ENCODE measurements at regions not wholly inside any gene's neighbourhood (a gene's known extent, or its start where the extent isn't known, plus 50 kb on each side); places are given as distances from the start of the nearest gene placed in this dataset.
"Not testable (repeated sequence)": the region's sequence is repeated elsewhere in the genome, so short reads cannot be mapped to it uniquely, and the experiment has no call there.

DNA sequence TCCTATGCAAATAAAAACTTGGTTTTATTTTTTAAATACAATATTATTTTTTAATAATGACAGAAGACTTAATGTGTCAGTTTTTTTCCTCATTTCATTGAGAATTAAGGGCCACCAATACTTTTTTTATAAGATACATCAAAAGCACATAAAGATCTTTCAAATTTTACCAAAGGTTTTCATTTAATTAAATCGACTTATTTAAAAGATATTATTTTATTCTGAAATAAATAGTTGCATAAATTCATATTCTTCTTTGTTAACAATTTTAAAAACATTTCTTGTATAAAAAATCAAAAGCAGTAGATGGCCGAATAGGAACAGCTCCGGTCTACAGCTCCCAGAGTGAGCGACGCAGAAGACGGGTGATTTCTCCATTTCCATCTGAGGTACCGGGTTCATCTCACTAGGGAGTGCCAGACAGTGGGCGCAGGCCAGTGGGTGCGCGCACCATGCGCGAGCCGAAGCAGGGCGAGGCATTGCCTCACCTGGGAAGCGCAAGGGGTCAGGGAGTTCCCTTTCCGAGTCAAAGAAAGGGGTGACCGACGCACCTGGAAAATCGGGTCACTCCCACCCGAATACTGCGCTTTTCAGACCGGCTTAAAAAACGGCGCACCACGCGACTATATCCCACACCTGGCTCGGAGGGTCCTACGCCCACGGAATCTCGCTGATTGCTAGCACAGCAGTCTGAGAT, 374.6 kb upstream of the NPVF start:
- DNase-seq, result not testable (repeated sequence)

DNA sequence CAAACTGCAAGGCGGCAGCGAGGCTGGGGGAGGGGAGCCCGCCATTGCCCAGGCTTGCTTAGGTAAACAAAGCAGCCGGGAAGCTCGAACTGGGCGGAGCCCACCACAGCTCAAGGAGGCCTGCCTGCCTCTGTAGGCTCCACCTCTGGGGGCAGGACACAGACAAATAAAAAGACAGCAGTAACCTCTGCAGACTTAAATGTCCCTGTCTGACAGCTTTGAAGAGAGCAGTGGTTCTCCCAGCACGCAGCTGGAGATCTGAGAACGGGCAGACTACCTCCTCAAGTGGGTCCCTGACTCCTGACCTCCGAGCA, 375.1 kb upstream of the NPVF start:
- not testable (repeated sequence) for DNase-seq

- no peak for DNase-seq
Measured at GRCh38 chr7:25611196-25611595, 382.9 kb upstream of the NPVF start.

DNA sequence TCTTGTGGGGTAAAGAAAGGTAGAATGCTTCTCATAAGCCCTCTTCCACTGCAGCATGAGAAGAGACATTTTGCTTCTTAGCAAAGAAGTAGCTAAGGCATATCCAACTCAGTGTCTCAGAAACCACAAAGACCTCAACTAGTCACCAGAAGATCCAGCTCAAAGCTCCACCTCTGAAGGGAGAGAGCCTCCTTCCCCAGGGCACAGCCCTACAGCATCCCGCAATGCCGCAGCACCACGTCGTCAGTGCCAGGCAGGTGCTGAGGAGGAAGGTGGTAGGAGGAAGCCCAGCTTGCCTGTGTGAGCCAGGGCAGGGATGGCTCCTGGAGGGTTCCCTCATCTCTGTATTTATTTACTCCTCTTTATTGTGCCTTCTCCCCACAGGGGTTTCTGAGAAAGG, 385.6 kb upstream of the NPVF start:
- no peak for DNase-seq

DNA sequence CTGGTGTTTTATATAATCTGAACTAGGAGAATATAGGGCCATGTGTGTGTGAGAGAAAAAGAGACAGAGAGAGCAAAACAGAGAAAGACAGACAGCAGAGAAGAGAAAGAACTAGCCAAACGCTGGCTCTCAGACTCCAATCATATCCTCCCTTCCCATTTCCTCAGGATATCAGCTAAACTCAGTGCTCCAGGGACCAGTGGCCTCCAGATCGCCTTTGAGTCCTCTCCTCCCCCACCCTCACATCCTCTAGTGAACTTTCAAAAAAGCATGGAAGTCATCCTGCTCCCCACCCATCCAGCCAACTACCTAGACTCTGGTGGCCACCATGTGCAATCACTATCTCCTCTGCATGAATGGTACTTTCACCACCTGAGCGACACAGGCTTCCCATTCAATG, 386.1 kb upstream of the NPVF start:
- no peak for DNase-seq

- DNase-seq, result no peak
Measured at GRCh38 chr7:25615003-25615402, 386.7 kb upstream of the NPVF start.

DNA sequence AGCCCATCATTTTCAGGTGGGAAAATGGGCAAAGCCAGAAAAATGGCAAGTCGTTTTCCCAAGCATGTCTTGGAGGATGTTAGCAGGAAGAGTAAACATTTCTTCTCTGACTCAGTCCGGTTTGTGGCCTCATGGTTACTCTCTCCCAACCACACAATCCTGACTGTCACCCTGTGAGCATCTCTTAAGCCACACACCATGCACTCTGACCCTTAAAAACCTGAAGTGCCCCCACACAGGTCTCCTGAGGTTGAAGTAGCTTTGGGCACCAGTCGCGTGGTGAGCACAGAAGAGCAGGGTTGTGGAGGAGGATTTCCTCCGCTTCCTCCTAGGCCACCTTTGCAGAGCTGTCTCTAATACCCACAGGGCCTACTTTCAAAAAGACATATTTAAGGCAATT, 387.3 kb upstream of the NPVF start:
- no peak for DNase-seq

DNA sequence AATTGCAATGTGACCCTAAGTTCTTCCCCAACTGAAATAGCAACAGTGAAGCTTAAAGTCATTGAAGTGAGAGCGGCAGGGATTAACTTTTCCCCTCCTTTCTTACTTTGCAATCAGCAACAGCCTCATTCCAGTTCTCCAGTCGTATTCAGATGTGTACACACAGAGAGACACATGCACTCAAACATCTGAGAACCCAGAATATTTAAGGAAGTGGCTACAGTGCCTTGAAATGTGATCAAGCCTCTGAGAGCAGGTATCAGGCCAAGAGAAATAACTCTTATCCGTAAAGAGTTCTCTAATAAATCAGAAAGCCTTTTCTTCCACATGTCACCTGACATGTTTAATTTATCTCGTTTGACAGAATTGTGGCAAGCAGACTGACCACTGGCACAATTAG, 388.9 kb upstream of the NPVF start:
- no peak for DNase-seq

DNA sequence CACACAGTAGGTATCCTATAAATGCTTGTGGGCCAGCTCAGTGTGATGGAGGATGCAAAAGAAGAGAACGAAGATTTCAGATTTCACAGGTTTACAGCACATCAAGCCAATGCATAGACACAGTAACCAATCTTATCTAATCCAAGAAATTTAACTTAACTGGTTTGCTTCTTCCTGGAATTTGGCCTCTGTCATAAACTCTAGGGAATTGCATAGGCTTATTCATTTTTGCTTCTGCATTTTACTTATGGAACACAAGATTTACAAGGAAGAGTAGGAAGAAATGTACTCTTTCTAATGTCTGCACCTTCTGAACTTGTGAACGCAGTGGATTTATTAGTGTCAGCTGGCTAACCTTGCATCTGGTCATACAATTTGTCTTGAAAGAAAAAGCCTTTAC, 389.4 kb upstream of the NPVF start:
- DNase-seq, result no peak

DNA sequence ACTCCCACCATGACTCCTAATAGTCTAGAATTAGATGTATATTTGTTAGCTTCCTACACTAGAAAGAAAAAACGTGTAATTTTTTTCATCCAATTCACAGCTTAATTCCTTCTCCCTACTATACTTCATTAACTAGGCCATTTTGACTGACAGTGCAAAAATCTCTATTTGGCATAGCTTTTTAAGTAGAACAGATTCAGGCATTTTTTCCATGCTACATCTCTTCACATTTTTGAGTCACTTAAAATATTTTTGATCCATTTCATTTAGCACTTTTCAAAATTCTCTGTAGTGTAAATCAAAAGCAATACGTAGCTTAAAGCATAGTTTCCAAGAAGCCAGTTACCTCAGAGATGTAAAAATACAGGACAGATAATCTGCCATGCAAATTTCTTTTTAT, 391.1 kb upstream of the NPVF start:
- no peak for DNase-seq

DNA sequence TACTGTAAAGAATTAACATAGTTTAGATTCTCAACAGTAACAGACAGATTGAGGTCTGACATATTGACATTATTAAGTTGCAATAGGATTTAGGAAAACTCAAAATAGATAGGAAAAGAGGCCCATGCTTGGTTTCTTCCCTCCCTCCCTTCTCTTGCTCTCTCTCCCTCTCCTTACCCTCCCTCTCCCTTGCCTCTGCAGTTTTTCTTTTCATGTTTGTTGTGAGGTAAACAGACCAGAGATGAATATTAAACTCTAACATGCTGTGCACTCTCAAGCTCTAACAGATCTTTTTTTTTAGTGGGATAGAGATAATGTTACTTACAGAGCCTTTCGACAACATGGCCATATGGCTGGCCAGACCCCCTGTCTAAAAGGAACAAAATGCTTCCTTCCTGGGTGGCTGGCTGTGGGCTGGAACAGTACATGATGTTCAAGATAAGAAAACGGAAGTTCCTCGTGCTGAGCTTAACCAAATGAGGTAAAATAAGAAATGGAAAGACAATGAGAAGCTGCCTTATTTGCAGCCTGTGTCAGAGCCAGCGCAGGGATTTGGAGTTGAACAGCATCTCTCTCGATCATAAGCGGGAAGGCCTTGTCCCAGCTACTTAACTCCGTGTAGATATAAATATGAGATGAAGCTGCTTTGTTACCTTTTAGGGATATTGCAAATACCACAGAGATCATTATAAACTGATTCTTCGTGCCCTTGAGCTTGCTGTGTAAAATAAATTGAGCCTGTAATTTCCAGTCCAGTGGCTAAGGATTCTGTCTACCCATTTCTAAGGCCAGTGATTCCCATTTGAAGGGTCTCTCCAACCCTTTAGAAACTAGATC, 391.9 kb upstream of the NPVF start:
- no peak for DNase-seq

GRCh38 chr7:25621993-25622392, 393.7 kb upstream of the NPVF start:
- no peak for DNase-seq

GRCh38 chr7:25622695-25623094, 394.4 kb upstream of the NPVF start:
- DNase-seq, result no peak

DNA sequence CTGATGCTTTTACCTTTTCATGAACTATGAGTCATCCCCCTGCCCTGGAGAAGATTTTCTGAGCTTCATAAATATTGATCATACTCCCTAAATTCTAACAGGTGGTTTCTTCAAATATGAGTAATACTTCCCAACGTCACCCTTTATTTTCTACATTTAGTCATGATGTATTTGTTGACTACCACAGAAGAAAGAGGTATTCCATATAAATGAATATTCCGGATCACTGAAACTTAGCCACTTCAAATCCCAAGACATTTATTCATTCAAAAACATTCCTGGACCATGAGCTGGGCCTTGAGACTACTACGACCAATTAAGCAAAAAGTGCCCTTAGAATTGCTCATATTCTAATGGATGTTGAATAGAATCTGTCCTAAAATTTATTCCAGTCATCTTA, 395.8 kb upstream of the NPVF start:
- no peak for DNase-seq

DNA sequence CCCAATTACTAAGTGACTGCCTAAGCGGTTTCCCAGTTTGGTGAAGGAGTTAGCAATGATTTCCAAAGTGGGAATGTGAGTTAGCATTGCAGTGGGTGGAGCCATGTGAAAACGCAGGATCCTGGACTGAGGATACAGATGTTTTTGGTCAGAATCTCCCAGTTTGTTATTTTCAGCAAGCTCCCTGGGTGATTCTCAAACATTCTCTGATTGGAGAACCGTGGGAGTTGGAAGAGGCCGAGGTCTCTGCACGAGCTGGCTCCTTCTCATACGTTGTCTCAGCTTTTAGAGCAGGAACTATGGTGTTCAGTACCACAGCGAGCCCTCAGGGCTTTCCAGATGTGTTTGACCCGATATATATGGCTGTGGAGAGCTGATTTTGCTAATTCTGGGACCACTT, 396.5 kb upstream of the NPVF start:
- no peak for DNase-seq

GRCh38 chr7:25625306-25625992, 397.2 kb upstream of the NPVF start:
- no peak for DNase-seq

DNA sequence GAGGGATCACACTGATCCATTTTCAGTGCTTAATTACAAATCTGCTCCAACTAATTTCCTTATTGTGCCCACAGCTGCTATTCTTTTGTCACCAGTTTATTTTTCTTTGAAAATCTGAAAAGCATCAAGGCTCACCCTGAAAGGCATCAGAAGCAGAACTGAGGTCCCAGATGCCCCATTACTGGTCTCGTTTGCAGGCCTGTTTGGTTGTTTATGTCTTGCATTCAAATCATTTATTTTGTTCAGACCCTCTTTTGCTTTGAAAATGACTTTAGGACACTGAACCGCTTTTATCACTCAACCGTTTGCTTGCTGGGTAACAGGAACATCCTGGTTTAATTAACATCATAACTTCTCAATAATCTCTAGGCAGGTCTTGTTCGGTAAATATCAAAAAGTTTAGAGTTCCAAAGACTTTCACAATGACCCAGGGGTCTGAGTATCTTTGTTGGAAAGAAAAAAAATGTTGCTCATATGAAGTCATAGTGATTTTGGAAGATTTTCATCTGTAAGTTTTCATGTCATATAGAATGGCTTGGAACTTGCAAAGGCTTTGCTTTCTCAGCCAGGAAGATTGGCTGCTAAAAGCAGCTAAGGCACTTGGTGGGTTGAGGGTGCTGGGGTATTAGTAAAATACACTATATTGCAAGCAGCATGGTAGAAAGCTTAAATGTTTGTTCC, 398.3 kb upstream of the NPVF start:
- DNase-seq, result no peak

- no peak for DNase-seq
Measured at GRCh38 chr7:25628446-25628845, 400.2 kb upstream of the NPVF start.

DNA sequence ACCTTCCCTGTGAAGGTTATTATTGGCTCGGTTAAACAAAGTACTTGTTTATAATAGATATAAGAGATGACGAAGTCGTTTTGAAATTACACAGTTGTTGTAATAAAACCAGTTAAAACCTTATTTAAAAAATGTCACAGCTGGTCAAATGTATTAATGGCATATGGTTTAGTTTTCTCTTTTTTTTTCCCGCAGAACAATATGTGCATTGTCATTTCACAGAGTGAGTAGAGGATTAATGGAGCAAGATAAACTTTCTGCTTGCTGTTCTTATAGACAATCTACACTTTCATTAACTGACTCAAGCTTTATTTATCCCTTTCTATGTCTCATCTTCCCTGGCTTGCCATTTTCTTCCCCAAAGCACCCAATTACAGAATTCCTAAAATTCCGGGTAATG, 404.3 kb upstream of the NPVF start:
- DNase-seq, result no peak

DNA sequence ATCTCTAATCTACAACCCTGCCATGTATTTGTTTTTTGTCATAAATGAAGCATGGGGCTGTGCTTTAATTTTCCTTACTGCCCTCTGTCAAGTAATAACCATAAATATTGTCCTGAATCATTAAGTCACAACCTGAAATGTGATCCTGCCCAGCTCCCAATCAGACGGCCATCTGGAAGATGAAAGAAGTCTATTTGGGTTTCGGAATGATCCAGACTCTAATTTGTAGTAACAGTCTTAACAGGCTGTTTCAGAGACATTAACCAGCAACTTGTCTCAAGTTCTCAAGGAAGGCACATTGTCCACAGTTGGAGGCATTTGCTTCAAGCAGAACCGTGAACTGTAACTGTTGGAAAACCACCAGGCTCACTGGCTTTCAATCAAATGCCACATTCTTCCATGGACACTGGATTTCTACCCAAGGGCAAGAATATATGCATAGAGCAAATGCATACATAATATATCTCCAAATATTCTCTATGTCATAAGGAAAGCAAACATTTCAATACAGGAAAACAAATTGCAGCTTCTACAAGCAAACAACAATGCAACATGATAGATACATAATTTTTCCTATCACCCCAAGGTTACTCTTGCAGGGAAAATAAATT, 405.2 kb upstream of the NPVF start:
- DNase-seq, result no peak

DNA sequence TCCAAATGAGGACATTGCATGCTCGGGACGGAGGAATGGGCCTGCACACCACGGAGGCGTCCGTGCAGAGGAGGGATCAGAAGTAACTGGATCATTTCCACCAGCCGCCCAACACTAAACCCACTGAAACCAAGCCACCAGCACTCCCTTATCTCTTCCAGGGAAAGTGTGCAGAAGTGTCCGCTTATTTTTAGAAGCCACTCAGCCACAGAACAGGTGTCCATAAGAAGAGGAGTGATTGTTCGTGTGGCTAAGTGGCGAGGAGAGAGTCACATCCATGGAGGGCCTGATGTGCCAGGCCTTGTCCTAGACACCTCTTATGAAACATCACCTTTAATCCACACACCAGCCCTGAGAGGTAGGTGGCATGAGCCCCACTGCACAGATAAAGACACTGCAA, 407.9 kb upstream of the NPVF start:
- DNase-seq, result peak; percentile 56

DNA sequence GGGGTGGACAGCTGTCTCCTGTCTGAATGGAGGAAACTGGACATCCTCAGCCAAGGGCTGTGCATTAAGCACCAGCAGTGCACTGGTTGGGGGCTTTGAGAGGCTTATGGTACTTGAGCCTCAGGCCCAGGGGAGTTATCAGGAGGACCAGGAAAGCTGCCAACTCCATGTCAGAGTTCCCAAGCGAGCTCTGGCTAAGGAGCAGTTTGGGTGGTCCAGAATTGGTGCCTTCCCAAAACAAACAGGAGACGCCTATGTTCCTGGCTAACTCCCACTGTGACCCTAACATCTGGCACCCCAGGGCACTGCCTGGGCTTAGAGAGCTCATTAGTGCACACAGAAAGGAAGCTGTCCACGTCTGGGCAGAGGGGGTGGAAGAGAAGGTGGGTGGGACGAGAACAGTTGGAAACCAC, 408.6 kb upstream of the NPVF start:
- DNase-seq, result peak; percentile 74

DNA sequence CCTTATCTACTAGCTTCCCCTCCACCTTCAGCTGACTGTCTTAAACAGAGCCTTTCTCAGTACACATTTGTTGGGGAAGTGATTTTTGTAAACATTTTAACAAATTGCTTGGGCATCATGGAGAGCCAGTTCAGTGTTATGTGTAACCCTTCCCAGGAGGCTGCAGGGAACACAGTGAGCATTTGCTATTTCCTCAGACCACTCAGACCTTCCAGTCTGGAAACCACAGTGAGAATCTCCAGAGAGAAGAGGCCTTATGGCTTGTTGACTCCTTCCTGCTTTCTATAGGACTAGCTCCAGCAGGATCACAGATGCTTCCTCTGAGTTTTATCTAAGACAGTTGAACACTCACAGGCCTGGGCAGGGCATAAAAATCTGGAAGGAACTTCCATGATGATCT, 409.8 kb upstream of the NPVF start:
- no peak for DNase-seq

All from DMS79 (cell line).